GM19035 (cell line): ENCODE measurements at regions not wholly inside any gene's neighbourhood (a gene's known extent, or its start where the extent isn't known, plus 50 kb on each side); places are given as distances from the start of the nearest gene placed in this dataset.
"Not testable (repeated sequence)": the region's sequence is repeated elsewhere in the genome, so short reads cannot be mapped to it uniquely, and the experiment has no call there.

ENCODE experiments used
- ATAC-seq: cut with Tn5 transposase; IDR thresholded peaks from one replicate; pipeline ENCODE4 v1.9.1; 2021; ENCODE audit not compliant: unreplicated experiment

DNA sequence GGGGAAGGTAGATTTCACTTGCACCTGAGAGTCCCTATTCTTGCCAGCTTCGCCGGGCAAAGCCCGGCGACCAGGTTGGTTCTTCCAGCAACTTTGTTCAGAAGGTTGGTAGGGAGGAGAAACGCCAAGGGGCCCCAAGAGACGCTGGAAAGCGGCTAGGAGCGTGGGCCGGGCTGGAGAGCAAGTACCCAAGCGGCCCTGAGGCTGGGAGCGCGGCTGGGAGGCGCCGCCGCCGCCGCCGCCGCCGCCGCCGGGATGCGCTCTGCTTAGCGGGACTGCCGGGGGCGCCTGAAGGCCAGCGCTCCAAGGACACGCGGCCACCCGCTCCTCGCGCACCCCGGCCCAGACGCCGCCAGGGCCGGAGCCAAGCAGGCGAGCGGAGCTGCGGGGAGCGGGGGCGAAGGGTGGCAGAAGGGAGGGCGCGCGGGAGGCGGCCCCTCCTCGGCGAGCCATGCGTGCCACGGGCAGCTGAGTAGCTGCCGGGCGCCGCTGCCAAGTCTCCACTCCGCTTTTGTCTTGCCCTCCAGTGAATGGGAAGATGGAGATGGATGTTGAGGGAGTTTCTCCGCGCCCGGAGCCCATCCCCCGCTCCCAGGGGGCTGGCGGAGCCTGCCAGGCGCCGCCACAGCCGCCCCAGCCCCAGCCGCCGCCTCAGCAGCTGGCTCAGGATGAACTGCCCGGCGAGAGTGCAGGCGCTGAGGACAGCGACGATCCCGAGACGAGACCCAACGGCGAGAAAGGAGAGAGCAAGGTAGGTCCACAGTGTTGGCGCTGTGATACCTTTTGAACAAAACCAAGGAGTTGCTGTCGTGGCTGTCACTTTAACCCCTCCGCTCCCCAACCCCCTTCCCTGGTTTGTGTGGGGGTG, 227.4 kb upstream of the AZI2 start:
- no peak for ATAC-seq

DNA sequence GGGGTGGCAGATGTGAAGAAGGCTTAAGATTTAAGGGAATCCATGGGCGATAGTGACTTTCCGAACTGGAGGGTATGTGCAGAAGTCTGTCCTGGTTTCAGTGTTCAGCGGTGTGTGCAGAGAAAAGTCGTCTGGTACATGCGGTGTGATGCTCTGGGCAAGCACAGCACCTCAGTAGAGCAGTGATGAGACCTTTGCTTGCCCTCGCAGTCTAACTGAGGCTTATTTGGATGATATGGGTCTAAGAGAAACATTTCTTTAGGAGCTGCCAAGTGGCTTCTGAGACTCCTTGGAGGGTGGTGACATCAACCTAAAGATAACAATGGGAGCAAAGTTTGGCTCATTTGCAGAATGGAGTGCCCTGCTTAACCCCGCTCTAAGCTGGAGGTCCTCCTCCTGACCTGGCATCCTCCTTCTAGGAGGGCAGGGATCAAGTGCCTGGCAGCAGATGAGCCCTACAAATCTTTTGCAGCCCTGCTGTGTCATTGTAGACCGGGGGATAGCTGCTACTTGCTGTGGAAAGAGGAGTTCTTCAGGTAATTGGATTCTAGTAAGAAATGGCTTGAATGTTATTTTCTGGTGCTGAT, 228.1 kb upstream of the AZI2 start:
- no peak for ATAC-seq

DNA sequence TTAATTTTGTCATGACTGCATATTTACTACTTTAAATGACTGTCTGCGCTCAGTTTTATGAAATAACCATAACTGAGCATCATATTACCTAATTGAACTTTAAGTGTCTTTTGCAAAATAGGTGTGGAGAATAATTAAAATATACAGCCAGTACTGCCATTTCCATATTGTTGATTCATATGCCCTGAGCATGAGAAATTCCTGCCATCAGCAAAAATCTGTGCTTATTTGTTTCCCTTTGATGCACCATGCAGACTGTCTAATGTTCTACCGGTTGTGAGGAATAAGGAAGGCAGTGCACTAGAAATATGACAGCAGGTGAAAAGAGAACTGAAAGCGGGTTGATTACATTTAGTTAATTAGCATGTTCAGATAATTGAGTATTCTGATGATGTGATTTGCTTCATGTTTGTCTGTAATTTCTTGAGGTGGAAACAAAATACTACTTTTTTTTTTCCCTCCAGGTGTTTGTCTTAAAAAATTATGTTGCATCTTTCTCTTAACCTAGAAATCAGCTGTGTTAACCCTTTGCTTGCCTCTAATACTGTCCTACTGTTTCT, 229.4 kb upstream of the AZI2 start:
- no peak for ATAC-seq

DNA sequence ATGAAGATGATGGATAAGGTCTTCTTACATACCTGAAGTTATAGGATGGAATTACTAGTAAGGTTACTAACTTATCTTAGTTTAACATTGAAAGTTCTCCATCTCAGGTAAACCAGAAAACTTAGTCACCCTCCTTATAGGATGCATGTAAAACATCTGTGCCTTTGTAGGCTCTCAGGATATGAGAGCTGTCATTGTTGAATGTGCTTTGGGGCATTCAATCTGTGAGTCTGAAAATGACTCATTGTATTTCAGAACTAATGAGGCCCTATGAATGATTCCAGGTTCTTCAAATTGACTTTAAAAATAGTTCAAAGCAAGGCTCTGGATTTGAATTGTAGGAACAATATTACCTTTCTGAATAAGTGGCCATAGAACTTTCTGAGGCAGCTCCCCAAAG, 237.7 kb upstream of the AZI2 start:
- ATAC-seq, result no peak

DNA sequence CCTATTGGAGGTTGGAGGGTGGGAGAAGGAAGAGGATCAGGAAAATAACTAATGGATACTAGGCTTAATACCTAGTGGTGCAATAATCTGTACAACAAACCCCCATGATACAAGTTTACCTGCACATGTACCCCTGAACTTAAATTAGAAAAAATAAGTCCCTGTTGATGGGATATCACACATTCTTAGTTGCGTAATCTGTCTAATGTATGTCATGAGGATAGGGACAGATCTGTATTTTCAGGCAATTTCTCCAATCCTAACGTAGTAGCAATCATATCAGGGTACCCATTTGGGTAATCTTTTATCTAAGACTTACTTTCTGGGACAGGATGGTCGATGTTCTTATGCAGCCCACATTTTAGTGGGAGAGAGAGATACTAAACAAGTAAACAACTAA, 239.1 kb upstream of the AZI2 start:
- ATAC-seq, result no peak

DNA sequence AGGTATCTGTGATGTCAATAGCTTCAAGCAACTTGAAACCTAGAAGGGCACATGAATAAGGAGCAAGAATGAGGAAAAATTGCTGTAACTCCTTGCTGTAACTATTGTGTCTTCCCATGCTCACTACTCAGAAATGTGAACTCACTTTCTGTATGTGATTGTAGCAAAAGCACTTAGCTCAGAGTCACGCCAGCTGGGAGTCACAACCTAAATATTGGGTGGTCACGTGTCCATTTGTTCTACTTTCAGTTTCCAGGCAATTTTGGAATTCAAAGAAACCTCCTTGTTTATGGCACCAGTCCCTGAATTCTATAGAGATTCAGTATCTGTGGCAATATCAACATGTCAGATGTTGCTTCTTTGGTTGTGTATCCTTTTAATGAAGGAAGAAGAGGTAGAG, 241.6 kb upstream of the AZI2 start:
- no peak for ATAC-seq

DNA sequence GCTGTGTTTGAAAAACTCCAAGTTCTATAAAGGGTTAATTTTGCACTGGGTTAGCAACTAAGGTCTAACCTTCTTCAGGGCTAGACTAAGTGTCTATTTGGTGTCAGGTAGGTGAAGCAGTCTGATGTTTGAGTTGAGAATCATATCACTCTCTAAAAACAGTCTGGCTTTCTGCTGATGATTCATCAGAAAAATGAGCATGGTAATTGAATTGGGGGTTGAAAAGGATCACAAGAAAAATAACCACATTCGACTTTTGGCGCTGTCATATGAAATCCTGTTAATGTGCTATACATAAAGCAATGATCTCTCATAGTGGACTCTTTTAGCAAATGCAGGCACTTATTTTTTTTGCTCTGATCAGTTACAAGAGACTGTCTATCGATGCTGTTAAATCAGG, 242.2 kb upstream of the AZI2 start:
- ATAC-seq, result no peak

DNA sequence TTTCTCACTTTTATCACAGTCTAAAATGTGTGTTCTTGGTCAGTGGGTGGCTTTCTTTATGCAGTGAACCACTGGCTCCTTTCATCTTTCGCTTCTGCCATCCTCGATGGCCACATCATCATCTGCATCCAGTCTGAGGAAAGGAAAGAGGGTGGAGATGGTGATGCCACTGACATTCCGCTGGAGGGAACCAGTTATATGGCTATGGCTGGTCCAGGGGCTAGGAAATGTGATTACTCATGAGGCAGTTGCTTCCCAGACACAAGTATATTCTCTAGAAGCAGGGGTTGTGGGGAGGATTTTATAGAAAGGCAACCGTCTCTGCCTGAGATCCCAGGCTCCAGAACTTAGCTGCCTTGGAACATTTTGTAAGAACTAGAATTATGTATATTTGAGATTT, 246.7 kb upstream of the AZI2 start:
- no peak for ATAC-seq

DNA sequence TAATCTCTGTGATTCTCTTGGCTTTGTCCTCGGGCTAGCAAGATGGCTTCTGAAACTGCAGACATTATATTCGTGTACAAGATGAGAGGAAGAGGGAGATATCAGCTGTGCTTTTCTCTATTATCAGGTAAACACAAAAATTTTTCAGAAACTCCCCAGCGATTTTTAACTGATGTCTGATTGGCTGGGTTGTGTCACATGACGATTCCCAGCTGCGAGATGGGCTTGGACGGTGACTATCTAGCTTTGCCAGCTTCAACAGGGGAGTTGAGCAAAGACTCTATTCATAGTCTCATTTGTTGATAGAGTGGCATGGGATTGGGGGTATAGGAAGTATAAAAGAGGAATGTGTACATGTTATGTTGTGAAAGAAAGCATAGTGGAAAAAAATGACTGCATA, 248.8 kb upstream of the AZI2 start:
- no peak for ATAC-seq

DNA sequence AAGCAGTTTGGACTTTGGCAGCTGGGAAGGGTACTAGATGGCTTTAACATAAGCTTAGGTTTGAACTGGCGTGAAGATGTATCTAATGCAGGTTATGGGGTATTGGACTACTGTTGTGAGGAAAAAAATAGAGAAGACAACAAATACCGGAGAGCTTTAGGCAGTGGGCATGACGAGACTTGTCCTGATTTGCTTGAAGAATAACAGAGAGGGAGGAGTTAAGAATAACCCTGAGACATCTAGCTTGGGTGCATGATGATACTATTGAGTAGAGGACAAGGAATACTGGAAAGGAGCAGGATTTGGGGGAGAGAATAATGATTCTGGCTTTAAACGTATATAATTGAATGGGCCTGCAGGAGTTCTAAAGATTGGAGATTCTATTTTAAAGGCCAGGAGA, 249.5 kb upstream of the AZI2 start:
- no peak for ATAC-seq

DNA sequence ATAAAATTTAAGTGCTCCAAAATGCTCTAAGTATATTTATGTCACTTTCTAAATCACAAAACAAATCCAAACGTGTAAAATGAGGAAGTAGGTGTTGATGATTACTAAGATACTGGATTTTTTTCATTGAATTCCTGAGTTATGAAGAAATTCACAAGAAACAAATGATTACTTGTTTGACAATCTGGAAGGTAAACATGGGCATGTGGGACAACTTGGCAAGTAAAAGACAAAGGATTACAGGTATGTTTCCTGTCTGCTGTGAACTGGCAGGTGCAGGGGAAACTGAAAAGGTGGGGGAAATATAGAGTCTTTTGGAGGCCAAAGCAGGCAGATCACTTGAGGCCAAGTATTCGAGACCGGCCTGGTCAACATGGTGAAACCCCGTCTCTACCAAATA, 252.7 kb upstream of the AZI2 start:
- no peak for ATAC-seq

DNA sequence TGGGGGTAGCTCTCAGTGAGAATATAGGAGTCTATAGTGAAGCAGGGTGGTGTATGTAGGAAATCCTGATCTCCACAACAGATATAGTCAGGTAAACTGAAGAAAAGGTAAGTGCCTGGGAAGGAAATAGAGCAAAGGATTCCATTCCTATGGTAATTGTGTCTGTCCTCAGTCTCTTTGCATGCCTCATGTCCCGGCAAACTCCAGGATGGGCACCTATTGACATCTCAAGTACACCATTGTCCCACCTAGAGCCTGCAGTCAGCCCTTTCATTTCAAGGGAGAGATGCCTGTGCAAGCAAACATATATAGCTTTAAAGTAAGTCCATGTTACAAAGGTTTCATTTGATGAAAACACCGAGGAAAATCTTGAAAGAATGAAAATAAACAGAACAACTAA, 257.7 kb upstream of the AZI2 start:
- ATAC-seq, result no peak

DNA sequence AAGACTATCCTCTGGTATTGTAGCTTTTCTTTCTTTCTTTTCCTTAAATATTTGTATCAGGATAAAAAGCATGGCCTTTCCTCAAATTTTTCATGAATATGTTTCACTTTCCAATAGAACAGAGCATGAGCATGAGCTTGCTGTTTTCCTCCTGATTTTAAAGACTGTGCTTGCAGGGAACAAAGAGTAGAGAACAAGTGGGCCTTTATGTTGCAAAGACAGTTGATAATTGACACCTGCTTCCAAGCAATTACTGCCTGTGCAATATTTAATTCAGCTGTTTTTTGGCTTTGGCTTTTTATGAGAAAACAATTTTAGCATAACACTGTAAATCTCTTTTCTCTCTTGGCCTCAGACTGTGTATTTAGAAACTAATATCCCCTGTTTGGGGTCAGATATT, 263.6 kb upstream of the AZI2 start:
- no peak for ATAC-seq

DNA sequence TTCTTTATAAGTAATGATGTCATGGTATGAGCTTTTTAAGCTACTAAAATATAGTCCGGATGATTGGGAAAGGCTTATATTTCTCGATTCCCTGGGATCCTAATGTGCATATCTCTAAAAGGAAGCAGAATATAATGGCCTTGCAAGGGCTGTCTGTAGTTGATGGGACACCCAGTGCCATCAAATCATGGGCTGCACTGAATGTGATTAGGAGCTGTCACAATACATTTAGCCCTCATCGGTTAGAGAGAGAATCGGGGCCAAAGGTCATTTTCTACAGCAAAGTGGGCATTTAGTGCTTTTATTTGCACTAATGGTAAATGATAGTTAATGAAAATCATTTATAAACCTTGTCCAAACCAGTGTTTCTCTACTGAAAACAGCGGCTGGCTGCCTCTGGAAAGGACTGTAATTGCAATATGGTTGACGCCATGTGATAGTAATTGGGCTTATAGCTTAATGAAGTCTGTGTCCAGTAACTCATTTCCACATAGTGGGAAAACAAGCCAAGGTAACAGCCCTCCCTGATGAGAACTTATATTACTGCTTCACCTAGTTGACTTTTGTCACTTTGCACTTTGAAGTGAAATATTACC, 265.0 kb upstream of the AZI2 start:
- ATAC-seq, result no peak

DNA sequence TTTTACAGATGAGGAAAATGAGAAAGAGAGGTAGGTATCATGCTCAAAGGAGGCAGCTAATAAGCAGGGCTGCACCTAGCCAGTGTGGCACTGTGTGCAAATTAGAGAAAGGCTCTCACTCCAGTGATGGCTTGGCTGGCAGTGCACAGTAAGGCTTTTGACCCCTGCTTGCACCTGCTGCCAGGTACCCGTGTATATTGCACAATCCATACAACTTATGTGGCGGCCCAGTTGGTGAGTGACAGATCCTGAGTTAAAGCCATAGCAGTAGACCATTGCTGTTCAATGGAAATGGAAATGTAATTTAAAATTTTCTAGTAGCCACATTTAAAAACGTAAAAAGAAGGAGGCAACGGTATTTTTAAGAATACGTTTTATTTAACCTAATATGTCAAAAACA, 266.4 kb upstream of the AZI2 start:
- ATAC-seq, result no peak

DNA sequence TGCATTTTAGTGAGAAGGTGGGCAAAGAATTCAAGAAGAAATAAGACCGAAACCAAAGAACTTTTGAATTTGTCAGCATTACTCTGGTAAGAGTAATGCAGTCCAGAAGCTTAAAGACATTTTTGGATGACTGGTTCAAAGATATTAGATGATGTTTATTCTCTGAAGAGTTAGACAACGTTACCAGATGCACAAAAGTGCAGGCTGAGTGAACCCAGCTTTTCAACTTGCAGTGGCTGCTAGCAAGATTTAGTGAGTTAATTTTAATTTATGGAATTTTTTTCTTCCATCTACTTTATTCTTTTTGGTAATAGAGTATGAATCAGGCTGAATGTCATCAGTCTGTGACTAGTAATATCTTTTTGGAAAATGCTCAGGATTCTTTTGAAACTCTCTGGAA, 267.3 kb upstream of the AZI2 start:
- no peak for ATAC-seq

DNA sequence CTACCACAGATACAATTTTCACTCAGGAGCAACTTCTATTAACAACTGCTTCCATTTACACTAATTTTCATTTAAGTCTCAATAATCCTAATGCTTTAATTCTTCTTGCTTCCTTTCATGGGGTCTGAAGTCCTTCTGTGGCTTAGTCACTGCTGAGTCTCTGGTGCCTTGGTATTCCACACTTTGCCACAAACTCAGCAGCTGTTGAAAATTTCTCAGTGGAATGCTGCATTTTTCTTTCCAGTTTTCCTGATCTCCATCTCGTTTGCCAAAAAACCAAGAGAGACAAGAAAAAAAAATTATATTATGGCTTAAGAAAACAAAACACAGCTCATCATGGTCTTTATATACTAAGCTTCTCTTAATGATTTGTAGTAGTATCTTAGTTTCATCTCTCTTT, 269.2 kb upstream of the AZI2 start:
- no peak for ATAC-seq

DNA sequence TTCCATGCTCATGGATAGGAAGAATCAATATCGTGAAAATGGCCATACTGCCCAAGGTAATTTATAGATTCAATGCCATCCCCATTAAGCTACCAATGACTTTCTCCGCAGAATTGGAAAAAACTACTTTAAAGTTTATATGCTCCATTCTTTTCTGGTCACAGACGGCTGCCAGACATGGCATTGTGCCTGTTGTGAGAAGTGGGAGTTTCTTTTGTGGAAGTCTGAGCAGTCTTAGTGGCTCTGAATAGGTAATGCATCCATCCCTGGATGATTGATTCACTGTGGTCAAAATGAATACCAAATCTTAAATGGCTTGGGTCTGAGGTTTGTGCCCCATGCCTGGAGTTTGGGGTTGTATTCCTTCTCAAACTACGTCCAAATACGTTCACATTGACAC, 274.5 kb upstream of the AZI2 start:
- no peak for ATAC-seq

DNA sequence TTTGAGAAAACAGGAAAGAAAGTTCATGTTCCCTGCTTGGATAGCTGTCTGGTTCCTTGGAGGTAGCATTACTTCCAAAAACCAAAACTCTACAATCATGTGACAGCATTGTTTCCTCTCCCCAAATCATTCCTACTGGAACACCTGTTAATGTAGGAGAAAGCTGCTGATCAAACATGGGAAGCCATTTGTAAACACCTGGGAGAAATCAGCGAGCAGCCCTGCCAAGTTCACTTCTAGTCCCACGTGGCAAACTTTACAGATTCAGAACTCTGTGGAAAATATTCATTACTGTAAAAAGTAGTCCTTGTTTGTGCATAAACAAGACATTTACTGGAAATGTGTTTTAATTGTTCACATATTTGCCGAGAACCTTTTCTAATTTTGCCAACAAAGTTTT, 275.5 kb upstream of the AZI2 start:
- no peak for ATAC-seq

DNA sequence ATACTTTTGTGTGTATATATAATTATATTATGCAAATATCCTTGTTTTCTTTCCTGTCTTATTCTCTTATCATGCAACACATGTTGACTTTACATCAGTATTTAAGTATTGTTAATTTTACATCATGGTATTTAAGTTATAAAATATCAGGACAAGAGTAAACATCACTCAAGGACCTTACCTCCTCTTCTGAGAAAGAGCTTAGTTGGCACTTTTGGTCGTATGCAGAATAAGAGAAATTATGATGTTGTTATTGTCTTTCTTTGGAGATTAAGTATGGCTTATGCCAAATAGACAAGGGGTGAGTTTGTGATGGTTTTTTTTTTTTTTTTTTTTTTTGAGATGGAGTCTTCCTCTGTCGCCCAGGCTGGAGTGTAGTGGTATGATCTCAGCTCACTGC, 279.2 kb upstream of the AZI2 start:
- not testable (repeated sequence) for ATAC-seq

DNA sequence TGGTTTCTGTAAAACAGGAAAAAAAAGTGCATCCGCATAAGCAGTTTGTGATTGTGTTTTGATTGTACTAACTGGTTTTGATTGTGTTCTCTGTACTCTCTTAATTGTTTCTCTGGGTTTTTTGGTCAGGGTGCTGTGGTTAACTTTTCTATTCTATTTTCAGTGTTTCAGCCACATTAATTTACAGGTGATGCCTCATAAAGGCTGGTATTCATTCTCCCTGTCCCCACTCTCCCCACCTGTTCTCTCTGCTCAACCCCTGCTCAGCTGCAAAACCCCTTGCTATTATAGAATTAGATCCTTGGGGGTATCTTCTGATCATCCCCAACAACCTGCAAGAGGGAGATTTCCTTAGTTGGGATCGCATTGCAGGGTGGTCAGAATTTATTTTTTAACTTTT, 285.4 kb upstream of the AZI2 start:
- no peak for ATAC-seq

DNA sequence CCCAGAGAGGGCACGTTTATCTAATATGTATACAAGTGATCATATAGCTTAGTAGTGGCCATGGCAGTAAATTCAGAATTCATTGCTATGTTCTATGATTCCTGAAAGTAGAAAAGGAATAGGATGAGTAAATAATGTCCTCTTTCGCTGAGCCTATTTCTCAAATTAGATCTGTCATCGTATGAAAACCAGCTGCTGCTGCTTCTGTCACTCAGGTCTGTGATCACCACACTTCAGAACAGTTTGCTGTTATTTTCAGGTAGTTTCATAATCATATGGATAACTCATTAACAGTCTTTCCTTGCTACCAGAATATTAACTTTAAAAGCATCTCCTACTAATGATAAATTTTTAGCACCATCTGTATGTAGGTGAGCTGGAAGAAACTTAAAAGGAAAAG, 289.1 kb upstream of the AZI2 start:
- ATAC-seq, result no peak
